ENCODE measurements at regions not wholly inside any gene's neighbourhood (a gene's known extent, or its start where the extent isn't known, plus 50 kb on each side); places are given as distances from the start of the nearest gene placed in this dataset.

DNA sequence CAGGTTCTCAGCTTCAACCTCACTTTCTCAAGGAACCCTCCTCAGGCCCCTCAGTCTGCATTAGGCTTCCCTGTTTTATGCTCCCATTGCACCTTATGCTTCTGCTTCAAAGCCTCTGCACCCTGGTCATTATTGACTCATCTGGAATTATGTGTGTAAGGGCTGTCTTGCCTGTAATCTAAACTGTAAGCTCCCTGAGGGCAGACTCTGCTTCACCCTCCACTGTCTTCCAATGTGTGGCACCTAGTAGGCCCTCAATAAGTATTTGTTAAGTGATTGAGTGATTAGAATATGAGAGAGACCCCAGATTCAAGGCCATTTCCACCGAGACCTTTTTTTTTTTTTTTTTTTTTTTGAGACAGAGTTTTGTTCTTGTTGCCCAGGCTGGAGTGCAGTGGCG, 79.1 kb downstream of the VCPKMT start:
- TF ChIP-seq POLR2A (IDR thresholded peaks at IDR 0.05): no peak
- TF ChIP-seq, protein P1, sequence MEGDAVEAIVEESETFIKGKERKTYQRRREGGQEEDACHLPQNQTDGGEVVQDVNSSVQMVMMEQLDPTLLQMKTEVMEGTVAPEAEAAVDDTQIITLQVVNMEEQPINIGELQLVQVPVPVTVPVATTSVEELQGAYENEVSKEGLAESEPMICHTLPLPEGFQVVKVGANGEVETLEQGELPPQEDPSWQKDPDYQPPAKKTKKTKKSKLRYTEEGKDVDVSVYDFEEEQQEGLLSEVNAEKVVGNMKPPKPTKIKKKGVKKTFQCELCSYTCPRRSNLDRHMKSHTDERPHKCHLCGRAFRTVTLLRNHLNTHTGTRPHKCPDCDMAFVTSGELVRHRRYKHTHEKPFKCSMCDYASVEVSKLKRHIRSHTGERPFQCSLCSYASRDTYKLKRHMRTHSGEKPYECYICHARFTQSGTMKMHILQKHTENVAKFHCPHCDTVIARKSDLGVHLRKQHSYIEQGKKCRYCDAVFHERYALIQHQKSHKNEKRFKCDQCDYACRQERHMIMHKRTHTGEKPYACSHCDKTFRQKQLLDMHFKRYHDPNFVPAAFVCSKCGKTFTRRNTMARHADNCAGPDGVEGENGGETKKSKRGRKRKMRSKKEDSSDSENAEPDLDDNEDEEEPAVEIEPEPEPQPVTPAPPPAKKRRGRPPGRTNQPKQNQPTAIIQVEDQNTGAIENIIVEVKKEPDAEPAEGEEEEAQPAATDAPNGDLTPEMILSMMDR (IDR thresholded peaks at IDR 0.05): no peak

Measured in heart left ventricle (tissue), 13 donors.